Right atrium auricular region (tissue), 2 donors: ENCODE measurements at regions not wholly inside any gene's neighbourhood (a gene's known extent, or its start where the extent isn't known, plus 50 kb on each side); places are given as distances from the start of the nearest gene placed in this dataset.

ENCODE experiments used
- DNase-seq: peaks from one replicate; pipeline ENCODE4 v3.0.0-alpha.2; 2019; ENCODE audit warnings: low spot score
- H3K27ac ChIP-seq, 2 donors: fragments of 200-600 bp; sonication (generic); 1 replicate in 1 of 2; 2 replicates in 1 of 2; pipeline ENCODE4 v1.5.1; 2016 to 2019
- H3K27me3 ChIP-seq, 2 donors: fragments of 200-600 bp; sonication (generic); one replicate each; pipeline versions ENCODE4 v1.5.1 to v1.6.0; 2017 to 2019
- H3K36me3 ChIP-seq: fragments of 200-600 bp; sonication (generic); one replicate; pipeline ENCODE4 v1.5.1; 2016
- H3K4me1 ChIP-seq, 2 donors: fragments of 200-600 bp; sonication (generic); one replicate each; pipeline versions ENCODE4 v1.5.1 to v1.6.0; 2017 to 2019
- H3K4me3 ChIP-seq, 2 donors: fragments of 200-600 bp; sonication (generic); 1 replicate in 1 of 2; 2 replicates in 1 of 2; pipeline ENCODE4 v1.5.1; 2017 to 2019; ENCODE audit warnings: mild to moderate bottlenecking in 1 of 2, moderate library complexity in 1 of 2
- H3K9me3 ChIP-seq, 2 donors: fragments of 200-600 bp; sonication (generic); one replicate each; pipeline ENCODE4 v1.5.1; 2019
- CTCF ChIP-seq, 2 donors: fragments of 200-600 bp; sonication (generic); IDR thresholded peaks; one replicate each; pipeline ENCODE4 v1.5.1; 2019; ENCODE audit warnings: antibody characterized with exemption in 2 of 2

- Histone ChIP-seq H3K36me3 (no peaks in the 10 kb centered on the region), H3K27me3 (no peaks in the 10 kb centered on the region), H3K4me3 (no peak overlapping the region), H3K4me1 (peaks cover 0 to 7% of the 10 kb centered on the region in 2 donors), H3K27ac (no peak overlapping the region), H3K9me3 (no peaks in the 10 kb centered on the region)
- no peak for DNase-seq
- no peak for TF ChIP-seq CTCF (IDR thresholded peaks at IDR 0.05)
These were observed 150.7 kb upstream of the SEMA6D start for GRCh38 chr15:47566610-47567009.

- Histone ChIP-seq H3K36me3 (no peaks in the 10 kb centered on the region), H3K9me3 (no peaks in the 10 kb centered on the region), H3K27me3 (no peaks in the 10 kb centered on the region), H3K27ac (no peak overlapping the region), H3K4me1 (peaks cover 0 to 7% of the 10 kb centered on the region in 2 donors), H3K4me3 (no peak overlapping the region)
- TF ChIP-seq CTCF (IDR thresholded peaks at IDR 0.05): no peak
- DNase-seq: no peak
These were observed 149.3 kb upstream of the SEMA6D start for GRCh38 chr15:47568030-47568429.

- Histone ChIP-seq H3K4me3 (no peak overlapping the region), H3K4me1 (peaks cover 0 to 7% of the 10 kb centered on the region in 2 donors), H3K27me3 (no peaks in the 10 kb centered on the region), H3K36me3 (no peaks in the 10 kb centered on the region), H3K9me3 (no peaks in the 10 kb centered on the region), H3K27ac (no peak overlapping the region)
- no peak for TF ChIP-seq CTCF (IDR thresholded peaks at IDR 0.05)
- DNase-seq: no peak
These were observed 147.3 kb upstream of the SEMA6D start for GRCh38 chr15:47570044-47570443.

GRCh38 chr15:47570451-47570850 is 146.9 kb upstream of the SEMA6D start:
- no peaks in the 10 kb centered on the region for H3K27me3 ChIP-seq
- H3K27ac ChIP-seq: no peak overlapping the region
- peaks cover 0 to 7% of the 10 kb centered on the region in 2 donors for H3K4me1 ChIP-seq
- TF ChIP-seq CTCF (IDR thresholded peaks at IDR 0.05): no peak
- H3K4me3 ChIP-seq: no peak overlapping the region
- no peaks in the 10 kb centered on the region for H3K9me3 ChIP-seq
- no peak for DNase-seq
- H3K36me3 ChIP-seq: no peaks in the 10 kb centered on the region

- no peaks in the 10 kb centered on the region for H3K9me3 ChIP-seq
- H3K4me1 ChIP-seq: peaks cover 0 to 7% of the 10 kb centered on the region in 2 donors
- H3K36me3 ChIP-seq: no peaks in the 10 kb centered on the region
- H3K27me3 ChIP-seq: no peaks in the 10 kb centered on the region
- no peak overlapping the region for H3K27ac ChIP-seq
- no peak for TF ChIP-seq CTCF (IDR thresholded peaks at IDR 0.05)
- no peak for DNase-seq
- H3K4me3 ChIP-seq: no peak overlapping the region
These were observed 146.2 kb upstream of the SEMA6D start for GRCh38 chr15:47570881-47571640.

- H3K27me3 ChIP-seq: no peaks in the 10 kb centered on the region
- no peaks in the 10 kb centered on the region for H3K9me3 ChIP-seq
- TF ChIP-seq CTCF (IDR thresholded peaks at IDR 0.05): no peak
- no peak for DNase-seq
- no peak overlapping the region for H3K27ac ChIP-seq
- no peaks in the 10 kb centered on the region for H3K36me3 ChIP-seq
- H3K4me1 ChIP-seq: peaks cover 0 to 15% of the 10 kb centered on the region in 2 donors
- no peak overlapping the region for H3K4me3 ChIP-seq
These were observed 143.6 kb upstream of the SEMA6D start for GRCh38 chr15:47573673-47574072.
